Astrocyte of the spinal cord (primary cell): ENCODE measurements at regions not wholly inside any gene's neighbourhood (a gene's known extent, or its start where the extent isn't known, plus 50 kb on each side); places are given as distances from the start of the nearest gene placed in this dataset.
"Not testable (repeated sequence)": the region's sequence is repeated elsewhere in the genome, so short reads cannot be mapped to it uniquely, and the experiment has no call there.

Experiments
- DNase-seq: peaks from one replicate; pipeline ENCODE4 v3.0.0; 2011; ENCODE audit warnings: low read depth, low spot score
- H3K4me3 ChIP-seq: 2 replicates; pipeline ENCODE4 v1.5.1; 2011; ENCODE audit warnings: low read depth, mild to moderate bottlenecking, low read length, moderate library complexity
- in situ Hi-C: cut with HindIII; loops from 2 replicates; pipeline ENCODE4 v1.10.0; 2017; ENCODE audit warnings: low sequenced_read_pairs
- TF ChIP-seq, protein P1 (sequence below): IDR thresholded peaks from 2 replicates; pipeline ENCODE4 v1.5.1; 2012; ENCODE audit warnings: low read depth, mild to moderate bottlenecking, low read length, inconsistent platforms

DNA sequence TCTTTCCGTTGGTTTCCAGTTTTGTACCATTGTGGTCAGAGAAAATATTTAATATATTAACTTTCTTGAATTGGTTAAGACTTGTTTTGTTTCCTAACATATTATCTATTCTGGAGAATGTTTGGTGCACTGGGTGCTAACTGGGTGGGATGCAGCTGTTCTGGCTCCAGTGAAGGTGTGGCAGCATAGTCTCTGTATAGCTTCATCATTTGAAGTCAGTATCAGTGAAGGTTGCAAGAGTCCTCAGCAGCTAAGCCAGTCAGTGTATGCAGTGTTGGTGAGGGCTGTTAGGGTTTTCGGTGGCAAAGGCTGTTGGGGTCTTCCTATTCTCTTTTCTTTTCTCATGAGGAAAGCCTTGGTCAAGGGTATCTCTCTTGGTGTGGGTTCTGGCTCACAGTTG lies 698.7 kb upstream of the ADGRL4 start:
- in situ Hi-C loops: no loop called here
- DNase-seq: no peak
- TF ChIP-seq, protein P1, sequence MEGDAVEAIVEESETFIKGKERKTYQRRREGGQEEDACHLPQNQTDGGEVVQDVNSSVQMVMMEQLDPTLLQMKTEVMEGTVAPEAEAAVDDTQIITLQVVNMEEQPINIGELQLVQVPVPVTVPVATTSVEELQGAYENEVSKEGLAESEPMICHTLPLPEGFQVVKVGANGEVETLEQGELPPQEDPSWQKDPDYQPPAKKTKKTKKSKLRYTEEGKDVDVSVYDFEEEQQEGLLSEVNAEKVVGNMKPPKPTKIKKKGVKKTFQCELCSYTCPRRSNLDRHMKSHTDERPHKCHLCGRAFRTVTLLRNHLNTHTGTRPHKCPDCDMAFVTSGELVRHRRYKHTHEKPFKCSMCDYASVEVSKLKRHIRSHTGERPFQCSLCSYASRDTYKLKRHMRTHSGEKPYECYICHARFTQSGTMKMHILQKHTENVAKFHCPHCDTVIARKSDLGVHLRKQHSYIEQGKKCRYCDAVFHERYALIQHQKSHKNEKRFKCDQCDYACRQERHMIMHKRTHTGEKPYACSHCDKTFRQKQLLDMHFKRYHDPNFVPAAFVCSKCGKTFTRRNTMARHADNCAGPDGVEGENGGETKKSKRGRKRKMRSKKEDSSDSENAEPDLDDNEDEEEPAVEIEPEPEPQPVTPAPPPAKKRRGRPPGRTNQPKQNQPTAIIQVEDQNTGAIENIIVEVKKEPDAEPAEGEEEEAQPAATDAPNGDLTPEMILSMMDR: no peak
- H3K4me3 ChIP-seq: no peak overlapping the region

DNA sequence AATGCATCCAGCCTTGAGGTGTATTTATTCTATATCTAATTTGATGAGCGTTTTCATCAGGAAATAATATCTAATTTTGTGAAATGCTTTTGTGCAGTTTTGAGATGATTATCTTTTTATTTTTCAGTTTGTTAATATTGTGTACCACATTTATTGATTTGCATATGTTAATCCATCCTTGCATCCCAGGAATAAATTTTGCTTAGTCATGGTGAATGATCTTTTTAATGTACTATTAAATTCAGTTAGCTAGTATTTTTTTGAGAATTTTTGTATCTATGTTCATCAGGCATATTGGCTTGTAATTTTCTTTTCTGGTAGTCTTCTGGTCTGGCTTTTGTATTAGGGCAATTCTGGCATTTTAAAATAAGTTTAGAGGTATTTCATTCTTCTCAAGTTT lies 697.5 kb upstream of the ADGRL4 start:
- H3K4me3 ChIP-seq: no peak overlapping the region
- DNase-seq: no peak
- TF ChIP-seq, protein P1: no peak
- in situ Hi-C loops: no loop called here

DNA sequence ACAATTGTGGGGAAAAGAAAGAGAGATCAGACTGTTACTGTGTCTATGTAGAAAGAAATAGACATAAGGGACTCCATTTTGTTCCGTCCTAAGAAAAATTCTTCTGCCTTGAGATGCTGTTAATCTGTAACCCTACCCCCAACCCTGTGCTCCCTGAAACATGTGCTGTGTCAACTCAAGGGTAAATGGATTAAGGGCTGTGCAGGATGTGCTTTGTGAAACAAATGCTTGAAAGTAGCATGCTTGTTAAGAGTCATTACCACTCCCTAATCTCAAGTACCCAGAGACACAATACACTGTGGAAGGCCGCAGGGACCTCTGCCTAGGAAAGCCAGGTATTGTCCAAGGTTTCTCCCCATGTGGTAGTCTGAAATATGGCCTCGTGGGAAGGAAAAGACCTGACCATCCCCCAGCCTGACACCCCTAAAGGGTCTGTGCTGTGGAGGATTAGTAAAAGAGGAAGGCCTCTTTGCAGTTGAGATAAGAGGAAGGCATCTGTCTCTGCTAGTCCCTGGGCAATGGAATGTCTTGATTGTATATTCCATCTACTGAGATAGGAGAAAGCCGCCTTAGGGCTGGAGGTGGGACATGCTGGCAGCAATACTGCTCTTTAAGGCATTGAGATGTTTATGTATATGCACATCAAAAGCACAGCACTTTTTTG lies 695.9 kb upstream of the ADGRL4 start:
- in situ Hi-C loops, H3K4me3 ChIP-seq, DNase-seq: not testable (repeated sequence)

DNA sequence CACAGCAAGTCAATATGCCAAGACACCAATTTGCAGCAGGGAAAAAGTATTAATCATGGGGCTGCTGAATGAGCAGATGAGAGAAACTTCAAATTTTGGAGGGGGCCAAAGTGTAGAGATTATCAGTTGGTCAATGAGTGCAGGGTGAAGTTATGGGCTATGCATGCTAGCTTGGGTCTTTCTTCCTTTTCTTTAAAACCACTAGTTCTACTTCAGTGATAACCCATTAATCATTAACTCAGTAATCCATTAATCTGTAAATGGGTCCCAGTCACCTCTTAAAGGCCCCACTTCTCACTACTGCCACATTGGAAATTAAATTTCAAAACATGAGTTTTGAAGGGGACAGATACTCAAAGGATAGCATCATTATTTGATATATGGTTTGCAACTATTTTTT lies 688.6 kb upstream of the ADGRL4 start:
- TF ChIP-seq, protein P1: no peak
- no peak for DNase-seq
- in situ Hi-C loops: no loop called here
- no peak overlapping the region for H3K4me3 ChIP-seq

DNA sequence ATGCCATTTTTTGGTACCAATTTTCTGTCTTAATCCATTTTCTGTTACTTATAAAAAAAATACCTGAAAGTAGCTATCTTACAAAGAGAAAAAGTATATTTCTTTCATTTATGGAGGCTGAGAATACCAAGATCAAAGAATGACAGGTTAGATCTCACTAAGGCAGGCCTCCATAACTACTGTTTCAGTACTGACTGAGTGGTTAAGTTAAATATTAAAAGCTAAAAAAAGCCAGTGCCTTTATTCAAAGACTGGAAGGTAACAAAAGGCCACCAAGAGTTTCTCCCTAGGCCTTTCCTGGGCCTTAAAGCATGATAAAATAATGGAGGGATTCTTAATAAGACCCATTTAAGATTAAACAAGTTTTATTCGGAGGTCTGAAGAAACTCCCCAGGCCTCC lies 687.7 kb upstream of the ADGRL4 start:
- no peak for DNase-seq
- in situ Hi-C loops: no loop called here
- H3K4me3 ChIP-seq: no peak overlapping the region
- TF ChIP-seq, protein P1: no peak

DNA sequence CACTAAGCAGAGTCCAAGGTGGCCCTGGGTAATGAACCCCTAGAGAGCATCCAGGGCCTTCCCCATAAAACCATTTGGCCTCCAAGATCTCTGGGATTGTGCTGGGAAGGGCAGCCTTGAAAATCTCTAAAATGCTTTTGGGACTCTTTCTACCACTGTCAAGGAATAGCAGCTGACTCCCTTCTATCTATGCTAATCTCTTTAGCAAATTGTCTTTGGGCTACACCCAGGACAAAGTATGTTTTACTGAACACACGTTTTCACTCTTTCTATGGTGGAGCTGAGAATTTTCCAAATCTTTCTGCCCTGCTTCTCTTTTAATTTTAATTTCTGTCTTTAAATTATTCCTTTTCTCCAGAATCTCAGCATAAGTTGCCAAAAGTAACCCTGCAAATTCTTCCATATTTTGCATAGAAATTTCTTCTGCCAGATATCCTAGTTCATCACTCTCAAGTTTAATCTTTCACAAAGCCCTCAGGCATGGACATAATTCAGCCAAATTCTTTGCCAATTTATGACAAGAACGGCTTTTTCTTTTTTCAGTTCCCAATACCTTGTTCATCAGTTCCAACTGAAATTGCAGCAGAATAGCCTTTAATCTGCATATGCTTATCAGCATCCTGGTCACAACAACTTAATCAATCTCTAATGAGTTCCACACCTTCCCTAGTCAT lies 687.0 kb upstream of the ADGRL4 start:
- no peak overlapping the region for H3K4me3 ChIP-seq
- in situ Hi-C loops: no loop called here
- TF ChIP-seq, protein P1: no peak
- DNase-seq: no peak

DNA sequence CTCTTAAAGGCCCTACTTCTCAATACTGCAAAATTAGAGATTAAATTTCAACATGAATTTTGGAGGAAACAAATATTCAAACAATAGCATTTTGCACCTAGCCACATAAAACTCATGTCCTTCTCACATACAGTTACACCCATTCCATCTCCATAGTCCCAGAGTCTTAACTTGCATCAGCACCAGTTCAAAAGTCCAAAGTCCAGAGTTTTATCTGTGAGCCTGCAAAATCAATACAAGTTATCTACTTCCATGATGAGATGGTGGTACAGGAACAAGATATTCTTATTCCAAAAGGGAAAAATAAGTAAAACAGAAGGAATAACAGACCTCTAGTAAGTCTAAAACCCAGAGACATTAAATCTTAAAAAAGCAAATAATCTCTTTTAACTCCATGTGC lies 686.0 kb upstream of the ADGRL4 start:
- no peak for DNase-seq
- no peak overlapping the region for H3K4me3 ChIP-seq
- in situ Hi-C loops: no loop called here
- TF ChIP-seq, protein P1: no peak
